ENCODE measurements at regions not wholly inside any gene's neighbourhood (a gene's known extent, or its start where the extent isn't known, plus 50 kb on each side); places are given as distances from the start of the nearest gene placed in this dataset.

DNA sequence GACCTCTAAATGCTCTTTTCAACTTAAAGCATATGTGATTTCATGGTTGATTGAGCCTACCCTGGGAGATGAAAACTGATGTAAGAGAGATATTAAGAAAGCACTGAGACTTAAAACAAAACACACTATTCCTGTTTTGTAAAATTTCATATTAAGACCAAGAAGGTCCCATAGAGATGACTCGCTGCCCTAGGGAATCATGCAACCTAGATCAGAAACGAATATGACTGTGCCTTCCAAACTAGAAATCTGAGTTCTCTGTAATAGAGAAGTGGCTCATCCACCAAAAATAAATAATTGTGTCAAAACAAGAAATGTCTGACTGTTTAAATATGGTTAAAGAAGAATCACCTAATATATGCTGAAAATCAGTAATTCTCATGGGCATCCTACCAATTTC, 776.8 kb upstream of the SOX11 start:
- Histone ChIP-seq H3F3A (ENCODE audit: insufficient read depth) (no peaks in the 10 kb centered on the region), H2AFZ (ENCODE audit: low read depth, low read length, severe bottlenecking) (no peak overlapping the region), H3K9me3 (ENCODE audit: insufficient read depth, low read length) (no peaks in the 10 kb centered on the region), H3K9me2 (replicated peaks; ENCODE audit: insufficient read depth, low read length) (no peaks in the 10 kb centered on the region; the same call in 1 of the 2 replicates), H3K27ac (ENCODE audit: low read depth, low read length) (no peak overlapping the region), H3K4me3 (ENCODE audit: insufficient read depth, low read length, poor library complexity, severe bottlenecking) (no peak overlapping the region), H3K9ac (ENCODE audit: low read length) (no peak overlapping the region), H3K79me2 (ENCODE audit: insufficient read depth, low read length) (no peaks in the 10 kb centered on the region), H3K36me3 (ENCODE audit: low read length) (no peaks in the 10 kb centered on the region), H4K20me1 (ENCODE audit: low read depth, low read length) (no peaks in the 10 kb centered on the region), H3K4me2 (ENCODE audit: low read depth, low read length, poor library complexity, severe bottlenecking) (no peak overlapping the region), H3K27me3 (ENCODE audit: low read length) (no peaks in the 10 kb centered on the region)
- no peak for TF ChIP-seq EZH2phosphoT487 (conservative IDR thresholded peaks at IDR 0.05; ENCODE audit: low read length)
- TF ChIP-seq, protein P1, sequence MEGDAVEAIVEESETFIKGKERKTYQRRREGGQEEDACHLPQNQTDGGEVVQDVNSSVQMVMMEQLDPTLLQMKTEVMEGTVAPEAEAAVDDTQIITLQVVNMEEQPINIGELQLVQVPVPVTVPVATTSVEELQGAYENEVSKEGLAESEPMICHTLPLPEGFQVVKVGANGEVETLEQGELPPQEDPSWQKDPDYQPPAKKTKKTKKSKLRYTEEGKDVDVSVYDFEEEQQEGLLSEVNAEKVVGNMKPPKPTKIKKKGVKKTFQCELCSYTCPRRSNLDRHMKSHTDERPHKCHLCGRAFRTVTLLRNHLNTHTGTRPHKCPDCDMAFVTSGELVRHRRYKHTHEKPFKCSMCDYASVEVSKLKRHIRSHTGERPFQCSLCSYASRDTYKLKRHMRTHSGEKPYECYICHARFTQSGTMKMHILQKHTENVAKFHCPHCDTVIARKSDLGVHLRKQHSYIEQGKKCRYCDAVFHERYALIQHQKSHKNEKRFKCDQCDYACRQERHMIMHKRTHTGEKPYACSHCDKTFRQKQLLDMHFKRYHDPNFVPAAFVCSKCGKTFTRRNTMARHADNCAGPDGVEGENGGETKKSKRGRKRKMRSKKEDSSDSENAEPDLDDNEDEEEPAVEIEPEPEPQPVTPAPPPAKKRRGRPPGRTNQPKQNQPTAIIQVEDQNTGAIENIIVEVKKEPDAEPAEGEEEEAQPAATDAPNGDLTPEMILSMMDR (IDR thresholded peaks at IDR 0.05; ENCODE audit: insufficient read depth, low read length, poor library complexity, severe bottlenecking) = no peak

DNA sequence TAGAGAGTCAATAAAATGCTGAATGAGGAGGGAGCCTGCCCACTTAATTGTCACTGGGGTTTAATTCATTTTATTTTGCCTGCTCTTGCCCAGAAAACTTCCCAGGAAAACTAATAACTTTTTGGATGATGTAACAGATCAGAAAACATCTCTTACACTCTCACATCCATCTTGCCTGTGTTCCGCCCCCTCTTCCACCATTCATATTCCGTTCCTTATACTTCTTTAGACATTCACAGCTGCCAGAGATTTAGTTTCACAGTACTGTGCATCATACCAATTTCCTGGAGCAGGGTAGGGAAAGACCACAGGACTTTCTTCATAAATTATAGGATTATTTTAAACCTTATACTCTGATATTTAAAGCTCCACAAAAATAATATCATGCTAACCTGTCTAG, 776.1 kb upstream of the SOX11 start:
- no peaks in the 10 kb centered on the region for H3K36me3 ChIP-seq (ENCODE audit: low read length)
- no peak overlapping the region for H3K27ac ChIP-seq (ENCODE audit: low read depth, low read length)
- no peaks in the 10 kb centered on the region for H3F3A ChIP-seq (ENCODE audit: insufficient read depth)
- no peak overlapping the region for H3K4me3 ChIP-seq (ENCODE audit: insufficient read depth, low read length, poor library complexity, severe bottlenecking)
- H3K4me2 ChIP-seq (ENCODE audit: low read depth, low read length, poor library complexity, severe bottlenecking) = no peak overlapping the region
- no peaks in the 10 kb centered on the region for H3K27me3 ChIP-seq (ENCODE audit: low read length)
- no peaks in the 10 kb centered on the region for H3K79me2 ChIP-seq (ENCODE audit: insufficient read depth, low read length)
- no peaks in the 10 kb centered on the region for H3K9me3 ChIP-seq (ENCODE audit: insufficient read depth, low read length)
- H3K9ac ChIP-seq (ENCODE audit: low read length) = no peak overlapping the region
- TF ChIP-seq, protein P1 (IDR thresholded peaks at IDR 0.05; ENCODE audit: insufficient read depth, low read length, poor library complexity, severe bottlenecking) = no peak
- no peak for TF ChIP-seq EZH2phosphoT487 (conservative IDR thresholded peaks at IDR 0.05; ENCODE audit: low read length)
- no peaks in the 10 kb centered on the region; the same call in 1 of the 2 replicates for H3K9me2 ChIP-seq (replicated peaks; ENCODE audit: insufficient read depth, low read length)
- no peak overlapping the region for H2AFZ ChIP-seq (ENCODE audit: low read depth, low read length, severe bottlenecking)
- H4K20me1 ChIP-seq (ENCODE audit: low read depth, low read length) = no peaks in the 10 kb centered on the region

DNA sequence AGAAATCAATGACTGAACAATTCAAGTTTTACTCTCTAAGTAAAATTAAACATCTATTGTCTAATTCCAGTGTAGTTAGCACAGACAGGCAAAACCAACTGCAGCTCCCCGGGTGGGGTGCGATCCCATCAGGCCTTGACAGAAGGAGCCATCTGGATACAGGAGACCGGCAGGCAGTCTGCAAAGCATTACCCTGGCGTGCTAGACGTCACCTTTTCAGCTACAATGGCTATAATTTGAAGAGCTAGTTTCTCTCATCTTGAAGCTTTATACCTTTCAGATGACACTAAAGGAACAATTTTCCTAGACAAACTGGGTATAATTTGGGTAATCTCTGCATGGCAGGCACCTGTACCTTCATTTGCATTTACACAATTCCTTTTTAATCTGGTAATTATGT, 761.5 kb upstream of the SOX11 start:
- TF ChIP-seq, protein P1 (IDR thresholded peaks at IDR 0.05; ENCODE audit: insufficient read depth, low read length, poor library complexity, severe bottlenecking) = no peak
- no peak for TF ChIP-seq EZH2phosphoT487 (conservative IDR thresholded peaks at IDR 0.05; ENCODE audit: low read length)
- Histone ChIP-seq H3K79me2 (ENCODE audit: insufficient read depth, low read length) (no peaks in the 10 kb centered on the region), H3F3A (ENCODE audit: insufficient read depth) (no peaks in the 10 kb centered on the region), H3K27ac (ENCODE audit: low read depth, low read length) (no peak overlapping the region), H2AFZ (ENCODE audit: low read depth, low read length, severe bottlenecking) (no peak overlapping the region), H3K4me3 (ENCODE audit: insufficient read depth, low read length, poor library complexity, severe bottlenecking) (no peak overlapping the region), H3K36me3 (ENCODE audit: low read length) (no peaks in the 10 kb centered on the region), H3K27me3 (ENCODE audit: low read length) (no peaks in the 10 kb centered on the region), H3K9ac (ENCODE audit: low read length) (no peak overlapping the region), H3K9me2 (replicated peaks; ENCODE audit: insufficient read depth, low read length) (no peaks in the 10 kb centered on the region), H3K4me2 (ENCODE audit: low read depth, low read length, poor library complexity, severe bottlenecking) (no peak overlapping the region), H4K20me1 (ENCODE audit: low read depth, low read length) (no peaks in the 10 kb centered on the region), H3K9me3 (ENCODE audit: insufficient read depth, low read length) (no peaks in the 10 kb centered on the region)
